ENCODE measurements at regions not wholly inside any gene's neighbourhood (a gene's known extent, or its start where the extent isn't known, plus 50 kb on each side); places are given as distances from the start of the nearest gene placed in this dataset.

- no peak for TF ChIP-seq CTCF (IDR thresholded peaks at IDR 0.05; ENCODE audit: insufficient read depth, low read length, severe bottlenecking)
- Histone ChIP-seq H3K27me3 (ENCODE audit: control insufficient read depth, insufficient read depth, low read length) (peaks cover 3% of the 10 kb centered on the region), H3K4me3 (ENCODE audit: low read depth, low read length) (no peak overlapping the region), H3K36me3 (ENCODE audit: control insufficient read depth, insufficient read depth, low read length) (no peaks in the 10 kb centered on the region)
- no peak for DNase-seq (ENCODE audit: low read depth)
- FAIRE-seq = no peak
Measured at GRCh38 chr14:66174453-66174891, 311.7 kb upstream of the CCDC196 start.

GRCh38 chr14:66177935-66178334 is 308.2 kb upstream of the CCDC196 start:
- Histone ChIP-seq H3K36me3 (ENCODE audit: control insufficient read depth, insufficient read depth, low read length) (no peaks in the 10 kb centered on the region), H3K4me3 (ENCODE audit: low read depth, low read length) (no peak overlapping the region), H3K27me3 (ENCODE audit: control insufficient read depth, insufficient read depth, low read length) (peaks cover 3% of the 10 kb centered on the region)
- no peak for DNase-seq (ENCODE audit: low read depth)
- TF ChIP-seq CTCF (IDR thresholded peaks at IDR 0.05; ENCODE audit: insufficient read depth, low read length, severe bottlenecking) = no peak
- no peak for FAIRE-seq

- no peak for FAIRE-seq
- no peaks in the 10 kb centered on the region for H3K27me3 ChIP-seq (ENCODE audit: control insufficient read depth, insufficient read depth, low read length)
- no peaks in the 10 kb centered on the region for H3K36me3 ChIP-seq (ENCODE audit: control insufficient read depth, insufficient read depth, low read length)
- DNase-seq (ENCODE audit: low read depth) = no peak
- H3K4me3 ChIP-seq (ENCODE audit: low read depth, low read length) = no peak overlapping the region
- TF ChIP-seq CTCF (IDR thresholded peaks at IDR 0.05; ENCODE audit: insufficient read depth, low read length, severe bottlenecking) = no peak
Measured at GRCh38 chr14:66196670-66197069, 289.5 kb upstream of the CCDC196 start.

DNA sequence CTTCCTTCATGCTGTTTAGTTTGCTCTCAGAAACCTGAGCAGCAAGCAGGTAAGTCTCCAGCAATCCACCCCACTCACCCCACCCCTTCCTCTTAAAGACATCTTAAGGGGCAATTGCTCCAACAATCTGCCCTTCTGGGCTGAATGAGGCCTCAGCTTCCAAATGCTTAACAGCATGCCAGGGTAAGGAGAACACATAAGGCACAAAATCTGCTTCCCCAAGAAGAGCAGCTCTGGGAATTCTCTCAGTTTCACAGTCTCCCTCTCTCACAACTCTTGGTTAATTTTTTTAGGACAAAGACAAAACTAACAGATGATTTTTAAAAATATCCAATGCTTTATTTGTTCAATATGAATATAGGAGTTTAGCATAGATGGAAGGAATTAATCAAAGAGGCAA is 288.9 kb upstream of the CCDC196 start:
- Histone ChIP-seq H3K4me3 (ENCODE audit: low read depth, low read length) (no peak overlapping the region), H3K27me3 (ENCODE audit: control insufficient read depth, insufficient read depth, low read length) (no peaks in the 10 kb centered on the region), H3K36me3 (ENCODE audit: control insufficient read depth, insufficient read depth, low read length) (no peaks in the 10 kb centered on the region)
- no peak for TF ChIP-seq CTCF (IDR thresholded peaks at IDR 0.05; ENCODE audit: insufficient read depth, low read length, severe bottlenecking)
- DNase-seq (ENCODE audit: low read depth) = no peak
- FAIRE-seq = no peak

GRCh38 chr14:66206554-66206953 is 279.6 kb upstream of the CCDC196 start:
- Histone ChIP-seq H3K27me3 (ENCODE audit: control insufficient read depth, insufficient read depth, low read length) (no peaks in the 10 kb centered on the region), H3K4me3 (ENCODE audit: low read depth, low read length) (no peak overlapping the region), H3K36me3 (ENCODE audit: control insufficient read depth, insufficient read depth, low read length) (no peaks in the 10 kb centered on the region)
- FAIRE-seq (no peak), DNase-seq (ENCODE audit: low read depth) (no peak)
- no peak for TF ChIP-seq CTCF (IDR thresholded peaks at IDR 0.05; ENCODE audit: insufficient read depth, low read length, severe bottlenecking)

DNA sequence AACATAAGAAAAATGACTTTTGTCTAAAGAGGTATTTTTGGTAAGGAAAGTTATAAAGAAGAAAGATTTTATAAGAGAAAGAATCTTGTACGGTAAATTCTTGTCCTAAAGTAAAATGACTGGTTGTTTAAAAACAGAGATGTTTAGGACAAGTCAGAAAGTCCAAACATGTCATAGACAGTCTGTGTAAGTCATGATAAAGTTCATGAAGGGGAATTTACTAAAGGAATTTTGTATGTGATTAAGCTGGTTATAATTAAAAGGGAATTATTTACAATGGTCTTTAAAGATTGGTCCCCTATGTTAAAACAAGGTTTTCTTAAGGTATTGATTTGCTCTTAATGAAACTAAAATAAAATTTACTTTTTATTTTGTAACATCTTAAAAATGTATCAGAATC is 269.4 kb upstream of the CCDC196 start:
- no peak for DNase-seq (ENCODE audit: low read depth)
- Histone ChIP-seq H3K4me3 (ENCODE audit: low read depth, low read length) (no peak overlapping the region), H3K36me3 (ENCODE audit: control insufficient read depth, insufficient read depth, low read length) (no peaks in the 10 kb centered on the region), H3K27me3 (ENCODE audit: control insufficient read depth, insufficient read depth, low read length) (no peaks in the 10 kb centered on the region)
- no peak for TF ChIP-seq CTCF (IDR thresholded peaks at IDR 0.05; ENCODE audit: insufficient read depth, low read length, severe bottlenecking)
- no peak for FAIRE-seq

Data from bronchial epithelial cell (primary cell).